Left hindlimb (tissue), 1 donor: ENCODE measurements at regions not wholly inside any gene's neighbourhood (a gene's known extent, or its start where the extent isn't known, plus 50 kb on each side); places are given as distances from the start of the nearest gene placed in this dataset.

Experiments used
- DNase-seq: peaks from one replicate; pipeline ENCODE4 v3.0.0-alpha.2; 2018

- no peak for DNase-seq
Observed at GRCh38 chr2:15766911-15767597, 173.3 kb upstream of the MYCN start.

- DNase-seq = no peak
Observed at GRCh38 chr2:15767679-15768078, 172.7 kb upstream of the MYCN start.

- no peak for DNase-seq
Observed at GRCh38 chr2:15768142-15768541, 172.2 kb upstream of the MYCN start.

- no peak for DNase-seq
Observed at GRCh38 chr2:15768615-15769014, 171.7 kb upstream of the MYCN start.

- no peak for DNase-seq
Observed at GRCh38 chr2:15769235-15769634, 171.1 kb upstream of the MYCN start.

- DNase-seq = no peak
Observed at GRCh38 chr2:15769676-15770547, 170.4 kb upstream of the MYCN start.

GRCh38 chr2:15770606-15771005, 169.7 kb upstream of the MYCN start:
- no peak for DNase-seq

- DNase-seq = no peak
Observed at GRCh38 chr2:15771124-15771523, 169.2 kb upstream of the MYCN start.

- no peak for DNase-seq
Observed at GRCh38 chr2:15772086-15772595, 168.2 kb upstream of the MYCN start.

- DNase-seq = no peak
Observed at GRCh38 chr2:15772681-15773080, 167.7 kb upstream of the MYCN start.

- DNase-seq = no peak
Observed at GRCh38 chr2:15773204-15773603, 167.1 kb upstream of the MYCN start.

- DNase-seq = no peak
Observed at GRCh38 chr2:15773846-15774245, 166.5 kb upstream of the MYCN start.

GRCh38 chr2:15775753-15776628, 164.4 kb upstream of the MYCN start:
- no peak for DNase-seq

GRCh38 chr2:15776629-15776919, 163.8 kb upstream of the MYCN start:
- DNase-seq = no peak

- no peak for DNase-seq
Observed at GRCh38 chr2:15776992-15777702, 163.2 kb upstream of the MYCN start.

GRCh38 chr2:15777795-15778371, 162.5 kb upstream of the MYCN start:
- DNase-seq = no peak

GRCh38 chr2:15778529-15779219, 161.7 kb upstream of the MYCN start:
- no peak for DNase-seq

- no peak for DNase-seq
Observed at GRCh38 chr2:15779381-15780041, 160.8 kb upstream of the MYCN start.

- DNase-seq = no peak
Observed at GRCh38 chr2:15780234-15780633, 160.1 kb upstream of the MYCN start.

- DNase-seq = no peak
Observed at GRCh38 chr2:15780912-15781574, 159.3 kb upstream of the MYCN start.
